Ascending aorta (tissue), 2 donors: ENCODE measurements at regions not wholly inside any gene's neighbourhood (a gene's known extent, or its start where the extent isn't known, plus 50 kb on each side); places are given as distances from the start of the nearest gene placed in this dataset.

Experiments used
- DNase-seq, 2 donors: peaks; one replicate each; pipeline ENCODE4 v3.0.0-alpha.2; 2019; ENCODE audit warnings: low spot score in 2 of 2
- H3K27ac ChIP-seq, 2 donors: fragments of 200-600 bp; sonication (generic); one replicate each; pipeline ENCODE4 v1.5.1; 2016 to 2017; ENCODE audit warnings: mild to moderate bottlenecking in 1 of 2
- H3K27me3 ChIP-seq: fragments of 200-600 bp; sonication (generic); one replicate; pipeline ENCODE4 v1.5.1; 2017
- H3K36me3 ChIP-seq, 2 donors: fragments of 200-600 bp; sonication (generic); one replicate each; pipeline ENCODE4 v1.5.1; 2016
- H3K4me1 ChIP-seq, 2 donors: fragments of 200-600 bp; sonication (generic); one replicate each; pipeline ENCODE4 v1.5.1; 2016 to 2017; ENCODE audit warnings: mild to moderate bottlenecking in 1 of 2
- H3K4me3 ChIP-seq, 2 donors: fragments of 200-600 bp; sonication (generic); one replicate each; pipeline ENCODE4 v1.5.1; 2016 to 2017; ENCODE audit warnings: mild to moderate bottlenecking in 1 of 2
- H3K9me3 ChIP-seq, 2 donors: fragments of 200-600 bp; sonication (generic); one replicate each; pipeline ENCODE4 v1.5.1; 2016
- CTCF ChIP-seq, 3 experiments: fragments of 200-600 bp in 2 of 3; fragments of 450-650 bp in 1 of 3; sonication (generic) in 2 of 3; IDR thresholded peaks; one replicate each; pipeline ENCODE4 v1.5.1; 2016 to 2019; ENCODE audit warnings: antibody characterized with exemption in 3 of 3, mild to moderate bottlenecking in 1 of 3, moderate library complexity in 1 of 3
- intact Hi-C: fragments of 100-400 bp; cut with DNase I; formaldehyde crosslinking; loops from one replicate; pipeline ENCODE4 v1.15.1; 2023

GRCh38 chr18:39647627-39648534 is 2082.3 kb upstream of the CELF4 start:
- Histone ChIP-seq H3K9me3 (no peaks in the 10 kb centered on the region), H3K36me3 (no peaks in the 10 kb centered on the region), H3K4me1 (no peaks in the 10 kb centered on the region), H3K4me3 (no peak overlapping the region), H3K27ac (no peak overlapping the region), H3K27me3 (no peaks in the 10 kb centered on the region)
- intact Hi-C loops, result no loop called here
- DNase-seq, result no peak
- no peak for TF ChIP-seq CTCF (IDR thresholded peaks at IDR 0.05)

- no peak for TF ChIP-seq CTCF (IDR thresholded peaks at IDR 0.05)
- intact Hi-C loops, result no loop called here
- H3K27me3 ChIP-seq, result no peaks in the 10 kb centered on the region
- DNase-seq, result no peak
- H3K9me3 ChIP-seq, result no peaks in the 10 kb centered on the region
- no peaks in the 10 kb centered on the region for H3K36me3 ChIP-seq
- no peaks in the 10 kb centered on the region for H3K4me1 ChIP-seq
- no peak overlapping the region for H3K4me3 ChIP-seq
- no peak overlapping the region for H3K27ac ChIP-seq
Measured at GRCh38 chr18:39638224-39638623, 2072.6 kb upstream of the CELF4 start.

GRCh38 chr18:39636931-39637330 is 2071.3 kb upstream of the CELF4 start:
- no peak for TF ChIP-seq CTCF (IDR thresholded peaks at IDR 0.05)
- no peaks in the 10 kb centered on the region for H3K4me1 ChIP-seq
- H3K4me3 ChIP-seq, result no peak overlapping the region
- no peaks in the 10 kb centered on the region for H3K9me3 ChIP-seq
- H3K27me3 ChIP-seq, result no peaks in the 10 kb centered on the region
- no peak for DNase-seq
- no peak overlapping the region for H3K27ac ChIP-seq
- no peaks in the 10 kb centered on the region for H3K36me3 ChIP-seq
- intact Hi-C loops, result no loop called here

DNA sequence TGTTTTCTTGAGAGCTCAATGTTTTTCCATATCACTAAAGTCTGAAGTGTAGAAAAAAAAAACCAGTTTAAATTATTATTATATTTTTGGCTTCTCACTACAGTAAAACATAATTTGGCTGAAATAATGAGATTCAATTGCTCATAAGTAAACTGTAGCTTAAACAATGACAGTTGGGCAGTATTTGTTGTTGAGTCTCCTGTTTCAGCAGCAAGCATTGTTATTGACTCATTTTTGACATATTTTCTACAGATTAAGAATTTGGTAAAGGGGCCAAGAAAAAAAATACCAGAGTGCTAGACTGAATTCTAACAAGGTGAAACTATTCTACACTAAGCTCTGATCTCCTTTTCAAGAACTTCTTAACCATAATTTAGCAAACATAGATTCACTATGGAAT is 2070.4 kb upstream of the CELF4 start:
- Histone ChIP-seq H3K4me1 (no peaks in the 10 kb centered on the region), H3K4me3 (no peak overlapping the region), H3K27ac (no peak overlapping the region), H3K36me3 (no peaks in the 10 kb centered on the region), H3K27me3 (no peaks in the 10 kb centered on the region), H3K9me3 (no peaks in the 10 kb centered on the region)
- no peak for DNase-seq
- TF ChIP-seq CTCF (IDR thresholded peaks at IDR 0.05), result no peak
- intact Hi-C loops, result no loop called here

GRCh38 chr18:39635192-39635591 is 2069.6 kb upstream of the CELF4 start:
- no peaks in the 10 kb centered on the region for H3K27me3 ChIP-seq
- no peak for DNase-seq
- H3K9me3 ChIP-seq, result no peaks in the 10 kb centered on the region
- no peak for TF ChIP-seq CTCF (IDR thresholded peaks at IDR 0.05)
- H3K4me3 ChIP-seq, result no peak overlapping the region
- no peaks in the 10 kb centered on the region for H3K36me3 ChIP-seq
- H3K4me1 ChIP-seq, result no peaks in the 10 kb centered on the region
- intact Hi-C loops, result no loop called here
- H3K27ac ChIP-seq, result no peak overlapping the region
